Lower lobe of right lung (tissue), 2 donors: ENCODE measurements at regions not wholly inside any gene's neighbourhood (a gene's known extent, or its start where the extent isn't known, plus 50 kb on each side); places are given as distances from the start of the nearest gene placed in this dataset.

Experiments used
- ATAC-seq, 2 donors: fragments of 200-7000 bp; cut with Tn5 transposase; one replicate each; pipeline ENCODE4 v1.9.1; 2020 to 2022; ENCODE audit warnings: mild to moderate bottlenecking in 2 of 2, moderate library complexity in 2 of 2
- DNase-seq: peaks from one replicate; pipeline ENCODE4 v3.0.0-alpha.2; 2020
- H3K27ac ChIP-seq: fragments of 200-600 bp; one replicate; pipeline ENCODE4 v1.8.0; 2022
- H3K27me3 ChIP-seq: fragments of 200-600 bp; one replicate; pipeline ENCODE4 v1.8.0; 2022; ENCODE audit warnings: low read depth
- H3K36me3 ChIP-seq: fragments of 200-600 bp; one replicate; pipeline ENCODE4 v1.8.0; 2022; ENCODE audit warnings: mild to moderate bottlenecking
- H3K4me1 ChIP-seq: fragments of 200-600 bp; one replicate; pipeline ENCODE4 v1.8.0; 2022
- H3K4me3 ChIP-seq: fragments of 200-600 bp; one replicate; pipeline ENCODE4 v1.8.0; 2022; ENCODE audit warnings: mild to moderate bottlenecking
- H3K9me3 ChIP-seq: fragments of 200-600 bp; one replicate; pipeline ENCODE4 v1.8.0; 2022
- CTCF ChIP-seq: fragments of 200-600 bp; IDR thresholded peaks from one replicate; pipeline ENCODE4 v1.8.0; 2022; ENCODE audit warnings: antibody characterized with exemption, mild to moderate bottlenecking
- intact Hi-C: fragments of 100-400 bp; cut with DNase I; formaldehyde crosslinking; loops from one replicate; pipeline ENCODE4 v1.11.0; 2022
- donor health status: DM: no; HTN: yes; CAD: no; lungs with severe emphysema.

DNA sequence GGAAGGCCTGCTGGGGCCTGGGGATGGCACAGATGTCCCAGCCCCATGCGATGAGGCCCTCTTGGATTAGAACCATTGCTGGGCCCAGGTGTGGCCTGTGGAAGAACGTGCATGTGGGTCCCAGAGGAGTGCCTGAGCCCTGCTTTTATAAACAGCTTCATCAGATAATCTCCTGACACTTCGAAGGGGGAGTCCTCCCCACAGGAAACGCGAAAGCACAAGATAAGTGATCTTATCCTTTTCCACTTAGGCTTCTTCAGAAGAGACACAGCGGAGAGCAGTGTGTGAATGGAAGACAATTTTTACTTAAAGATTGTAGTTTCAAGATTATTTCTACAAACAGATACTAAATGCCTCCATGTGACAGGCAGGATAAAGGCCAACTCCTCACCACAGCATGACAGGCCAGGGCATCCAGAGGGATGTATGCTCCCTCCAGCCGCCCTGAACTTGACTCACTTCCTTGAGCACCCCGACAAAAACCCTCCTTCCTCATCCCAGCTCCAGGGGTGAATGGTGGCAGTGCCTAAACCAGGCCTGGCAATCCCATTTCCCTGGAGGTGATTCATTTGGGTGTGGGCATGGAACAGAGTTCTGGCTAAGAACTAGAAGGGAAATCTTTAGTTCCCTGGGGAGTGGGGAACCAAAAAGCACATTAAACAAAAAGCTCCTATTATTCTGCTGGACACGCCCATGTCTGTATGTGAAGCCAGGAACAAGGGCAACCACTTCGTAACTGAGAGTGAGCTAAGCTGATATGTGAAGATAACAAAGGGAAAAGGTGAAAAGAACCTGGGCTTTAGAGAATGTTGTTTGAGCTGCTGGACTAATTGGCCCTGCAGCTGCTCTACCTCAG is 56.2 kb upstream of the TMEM163 start:
- peak in 1 of 2 donors; percentile 8 for ATAC-seq
- DNase-seq, result no peak

DNA sequence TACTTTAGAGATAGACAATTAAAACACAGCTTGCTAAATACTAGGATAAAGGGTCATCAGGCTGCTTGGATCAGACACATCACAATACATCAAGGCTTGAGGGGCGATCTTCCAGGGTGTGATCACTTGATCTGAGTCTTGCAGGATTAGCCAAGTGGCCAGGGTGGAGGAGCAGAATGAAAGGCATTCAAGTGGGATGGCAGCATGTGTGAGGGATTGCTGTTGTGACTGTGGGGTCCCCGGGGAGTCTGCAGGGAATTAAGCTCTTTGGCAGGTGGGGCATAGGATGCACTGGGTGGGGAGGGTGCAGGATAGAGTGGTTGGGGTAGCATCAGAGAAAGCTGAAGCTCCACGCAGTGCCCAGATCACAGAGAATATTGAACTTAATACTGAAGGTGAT is 58.0 kb upstream of the TMEM163 start:
- Histone ChIP-seq H3K4me1 (no peaks in the 10 kb centered on the region), H3K27me3 (no peaks in the 10 kb centered on the region), H3K36me3 (no peaks in the 10 kb centered on the region), H3K27ac (no peak overlapping the region), H3K9me3 (no peaks in the 10 kb centered on the region), H3K4me3 (no peak overlapping the region)
- intact Hi-C loops, result no loop called here
- no peak for TF ChIP-seq CTCF
- DNase-seq, result no peak
- no peak for ATAC-seq

More for the DNA sequence above, 56.2 kb upstream of the TMEM163 start:
- TF ChIP-seq CTCF, result no peak
- no peaks in the 10 kb centered on the region for H3K27me3 ChIP-seq
- H3K9me3 ChIP-seq, result no peaks in the 10 kb centered on the region
- H3K36me3 ChIP-seq, result no peaks in the 10 kb centered on the region
- no peak overlapping the region for H3K27ac ChIP-seq
- no peaks in the 10 kb centered on the region for H3K4me1 ChIP-seq
- intact Hi-C loops, result no loop called here
- H3K4me3 ChIP-seq, result no peak overlapping the region

DNA sequence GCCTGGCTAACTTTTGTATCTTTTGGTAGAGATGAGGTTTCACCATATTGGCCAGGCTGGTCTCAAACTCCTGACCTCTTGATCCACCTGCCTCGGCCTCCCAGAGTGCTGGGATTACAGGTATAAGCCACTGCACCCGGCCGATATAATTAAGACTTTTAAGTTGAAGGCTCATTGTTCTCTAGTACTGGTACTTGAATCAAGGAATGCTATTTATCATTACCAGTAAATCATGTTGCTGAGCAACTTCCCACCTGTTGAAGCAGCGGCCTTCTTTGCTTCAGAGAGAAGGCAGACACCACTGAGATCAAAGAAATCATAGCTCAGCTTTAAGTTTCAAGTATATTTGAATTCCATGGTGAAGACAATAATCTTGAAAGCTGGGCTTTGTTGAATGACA is 58.8 kb upstream of the TMEM163 start:
- Histone ChIP-seq H3K4me1 (no peaks in the 10 kb centered on the region), H3K27ac (no peak overlapping the region), H3K27me3 (no peaks in the 10 kb centered on the region), H3K36me3 (no peaks in the 10 kb centered on the region), H3K4me3 (no peak overlapping the region), H3K9me3 (no peaks in the 10 kb centered on the region)
- ATAC-seq (peak; percentile 72 to 79), DNase-seq (no peak)
- no peak for TF ChIP-seq CTCF
- intact Hi-C loops, result no loop called here

GRCh38 chr2:134778372-134778771 is 59.6 kb upstream of the TMEM163 start:
- DNase-seq (no peak), ATAC-seq (peak; percentile 48 to 50)
- Histone ChIP-seq H3K4me1 (no peaks in the 10 kb centered on the region), H3K36me3 (no peaks in the 10 kb centered on the region), H3K27ac (no peak overlapping the region), H3K4me3 (no peak overlapping the region), H3K27me3 (no peaks in the 10 kb centered on the region), H3K9me3 (no peaks in the 10 kb centered on the region)
- intact Hi-C loops, result no loop called here
- peak; percentile 22 for TF ChIP-seq CTCF

GRCh38 chr2:134780972-134781371 is 57.4 kb upstream of the ACMSD start:
- intact Hi-C loops, result no loop called here
- no peaks in the 10 kb centered on the region for H3K9me3 ChIP-seq
- ATAC-seq (no peak), DNase-seq (no peak)
- H3K36me3 ChIP-seq, result no peaks in the 10 kb centered on the region
- H3K4me3 ChIP-seq, result no peak overlapping the region
- no peak for TF ChIP-seq CTCF
- H3K27me3 ChIP-seq, result no peaks in the 10 kb centered on the region
- H3K27ac ChIP-seq, result no peak overlapping the region
- H3K4me1 ChIP-seq, result no peaks in the 10 kb centered on the region
